HepG2 (cell line): ENCODE measurements at regions not wholly inside any gene's neighbourhood (a gene's known extent, or its start where the extent isn't known, plus 50 kb on each side); places are given as distances from the start of the nearest gene placed in this dataset.

Source experiments
- ATAC-seq: fragments of 200-7000 bp; cut with Tn5 transposase; 3 replicates; pipeline ENCODE4 v1.9.1; 2020; ENCODE audit warnings: mild to moderate bottlenecking, moderate library complexity
- BruUV-seq: library from RNA; stranded (reverse); fragments of 400-500 nt; replicated peaks from 2 replicates; lab custom pipeline; 2021; lab: Mats Ljungman, UMichigan
- CTCF ChIA-PET: fragments of 300-600 bp; formaldehyde crosslinking; extraction: SDS; loops from one replicate; lab custom pipeline; 2021; ENCODE audit warnings: low total read pairs, inconsistent platforms, low intra/inter-chr PET ratio; lab: Yijun Ruan, JAX
- POLR2A ChIA-PET: fragments of 350-600 bp; sonication (Branson Sonifier 250); formaldehyde crosslinking; loops from one replicate; lab custom pipeline; 2020; ENCODE audit warnings: antibody characterized with exemption, inconsistent platforms; lab: Yijun Ruan, JAX
- DNase-seq: peaks from one replicate; pipeline ENCODE4 v3.0.0-alpha.2; 2015; ENCODE audit warnings: low spot score
- FAIRE-seq: peaks from 3 replicates; lab custom pipeline; 2011; peaks lifted over from hg19 to GRCh38; lab: Jason Lieb, UNC
- H2AFZ ChIP-seq: one replicate; pipeline ENCODE4 v1.6.1; 2011; ENCODE audit warnings: low read length, inconsistent platforms
- H3K27ac ChIP-seq: fragments of 300-600 bp; 3 replicates; pipeline ENCODE4 v1.8.0; 2011; ENCODE audit warnings: mixed run types, mild to moderate bottlenecking, mixed read lengths, low read length, inconsistent platforms; ENCODE audit not compliant: insufficient read depth; ENCODE audit errors: extremely low read length
- H3K27me3 ChIP-seq, 2 experiments: fragments of 200-600 bp in 1 of 2; 2 replicates in 1 of 2; 3 replicates in 1 of 2; pipeline versions ENCODE4 v1.6.0 to v1.8.0; 2011; ENCODE audit warnings: low read length in 2 of 2, mild to moderate bottlenecking in 2 of 2, moderate library complexity in 2 of 2, inconsistent platforms in 1 of 2; ENCODE audit not compliant: insufficient read depth in 2 of 2, control insufficient read depth in 1 of 2
- H3K36me3 ChIP-seq, 2 experiments: fragments of 200-600 bp in 1 of 2; replicated peaks in 1 of 2; 2 replicates in 1 of 2; 3 replicates in 1 of 2; pipeline versions ENCODE4 v1.5.1 to v1.8.0; 2011; ENCODE audit warnings: low read length in 2 of 2, inconsistent platforms in 1 of 2; ENCODE audit not compliant: insufficient read depth in 2 of 2, control insufficient read depth in 1 of 2
- H3K4me1 ChIP-seq: 2 replicates; pipeline ENCODE4 v1.5.1; 2012; ENCODE audit warnings: low read length, inconsistent platforms; ENCODE audit not compliant: insufficient read depth
- H3K4me2 ChIP-seq: 2 replicates; pipeline ENCODE4 v1.6.0; 2011; ENCODE audit warnings: low read depth, low read length, inconsistent platforms
- H3K4me3 ChIP-seq, 3 experiments: fragments of 200-600 bp in 1 of 3; sonication (generic), shearing (Covaris generic) in 1 of 3; replicated peaks in 1 of 3; 2 replicates each; pipeline ENCODE4 v1.5.1; 2011 to 2016; ENCODE audit warnings: low read length in 3 of 3, inconsistent platforms in 2 of 3, low read depth in 2 of 3, mild to moderate bottlenecking in 2 of 3, control low read depth in 1 of 3, mixed read lengths in 1 of 3; ENCODE audit not compliant: insufficient read depth in 1 of 3
- H3K79me2 ChIP-seq: one replicate; pipeline ENCODE4 v1.6.1; 2011; ENCODE audit warnings: low read length, inconsistent platforms; ENCODE audit not compliant: insufficient read depth
- H3K9ac ChIP-seq: 2 replicates; pipeline ENCODE4 v1.6.0; 2011; ENCODE audit warnings: mild to moderate bottlenecking, low read depth, low read length, inconsistent platforms; ENCODE audit not compliant: insufficient read depth
- H3K9me3 ChIP-seq: 2 replicates; pipeline ENCODE4 v1.5.1; 2012; ENCODE audit warnings: mild to moderate bottlenecking, low read length
- H4K20me1 ChIP-seq: 2 replicates; pipeline ENCODE4 v1.6.0; 2011; ENCODE audit warnings: inconsistent platforms, mild to moderate bottlenecking, low read length, moderate library complexity; ENCODE audit not compliant: insufficient read depth
- GTF3A ChIP-seq: sonication (generic); formaldehyde crosslinking; conservative IDR thresholded peaks from 2 replicates; pipeline ENCODE4 v1.4.0; 2020; ENCODE audit warnings: mild to moderate bottlenecking, missing genetic modification reagents
- KAT7 ChIP-seq: IDR thresholded peaks from 2 replicates; pipeline ENCODE4 v1.6.1; 2018; ENCODE audit warnings: borderline replicate concordance, missing compliant biosample characterization
- LCORL ChIP-seq, 2 experiments: fragments of 450-650 bp in 1 of 2; sonication (generic) in 1 of 2; formaldehyde crosslinking in 1 of 2; IDR thresholded peaks; 2 replicates each; pipeline versions ENCODE4 v1.5.0 to v1.6.1; 2017 to 2020; ENCODE audit warnings: antibody characterized with exemption in 1 of 2, missing genetic modification reagents in 1 of 2
- MAFK ChIP-seq, 2 experiments: IDR thresholded peaks in 1 of 2; conservative IDR thresholded peaks in 1 of 2; 2 replicates each; pipeline ENCODE4 v1.6.1; 2011; ENCODE audit warnings: improper control_type of control experiment in 2 of 2, low read length in 2 of 2
- MED1 ChIP-seq: sonication (generic); formaldehyde crosslinking; IDR thresholded peaks from 2 replicates; pipeline ENCODE4 v1.4.0; 2020; ENCODE audit warnings: missing genetic modification reagents
- MTA3 ChIP-seq: sonication (generic); formaldehyde crosslinking; IDR thresholded peaks from 2 replicates; pipeline ENCODE4 v1.4.0; 2020; ENCODE audit warnings: missing genetic modification reagents
- PCBP2 ChIP-seq: fragments of 200-400 bp; formaldehyde crosslinking; optimal IDR thresholded peaks from 2 replicates; pipeline ENCODE3; 2018; ENCODE audit warnings: low read length, low read depth; ENCODE audit not compliant: poor library complexity, severe bottlenecking
- RELA ChIP-seq: sonication (generic); formaldehyde crosslinking; IDR thresholded peaks from 2 replicates; pipeline ENCODE4 v1.4.0; 2020; ENCODE audit warnings: missing genetic modification reagents
- TBP ChIP-seq: sonication (generic); formaldehyde crosslinking; IDR thresholded peaks from 2 replicates; pipeline ENCODE4 v1.5.0; 2020; ENCODE audit warnings: missing genetic modification reagents
- TBX2 ChIP-seq: sonication (generic); formaldehyde crosslinking; IDR thresholded peaks from 2 replicates; pipeline ENCODE4 v1.5.0; 2020; ENCODE audit warnings: missing genetic modification reagents, mild to moderate bottlenecking, borderline replicate concordance
- ZFP41 ChIP-seq: sonication (generic); formaldehyde crosslinking; IDR thresholded peaks from 2 replicates; pipeline ENCODE4 v1.4.0; 2020; ENCODE audit warnings: mild to moderate bottlenecking, missing genetic modification reagents, borderline replicate concordance
- ZNF766 ChIP-seq: sonication (generic); formaldehyde crosslinking; IDR thresholded peaks from 2 replicates; pipeline ENCODE4 v1.5.0; 2020; ENCODE audit warnings: missing genetic modification reagents, borderline replicate concordance
- whole genome bisulfite sequencing: methylation state at CpG from one replicate; pipeline ENCODE4 v1.1.6; 2017; ENCODE audit warnings: low lambda C conversion rate; 5-methylcytosine and 5-hydroxymethylcytosine counted together
- in situ Hi-C: cut with HindIII; loops from 2 replicates; pipeline ENCODE4 v1.10.0; 2017; ENCODE audit warnings: low pct_unique_long_range_greater_than_20kb; ENCODE audit not compliant: extremely low pct_ligation_motif_present
- intact Hi-C: fragments of 100-400 bp; cut with micrococcal nuclease; formaldehyde crosslinking; loops from one replicate; pipeline ENCODE4 v1.10.0; 2022; ENCODE audit not compliant: unreplicated experiment
- TF ChIP-seq, protein P1 (sequence below): sonication (generic); formaldehyde crosslinking; IDR thresholded peaks from 2 replicates; pipeline ENCODE4 v1.5.1; 2020; ENCODE audit warnings: mild to moderate bottlenecking, moderate library complexity, missing genetic modification reagents
- TF ChIP-seq, protein P2 (sequence below): sonication (generic); formaldehyde crosslinking; IDR thresholded peaks from 2 replicates; pipeline ENCODE4 v1.5.0; 2020; ENCODE audit warnings: mild to moderate bottlenecking, missing genetic modification reagents
- TF ChIP-seq, protein P3 (sequence below): sonication (generic); formaldehyde crosslinking; IDR thresholded peaks from 2 replicates; pipeline ENCODE4 v1.4.0; 2020; ENCODE audit warnings: low read depth, mild to moderate bottlenecking, missing genetic modification reagents
- TF ChIP-seq, protein P4 (sequence below): sonication (generic); formaldehyde crosslinking; IDR thresholded peaks from 2 replicates; pipeline ENCODE4 v1.4.0; 2020; ENCODE audit warnings: mild to moderate bottlenecking, missing genetic modification reagents
- TF ChIP-seq, protein P5 (sequence below): sonication (generic); formaldehyde crosslinking; IDR thresholded peaks from 2 replicates; pipeline ENCODE4 v1.5.0; 2020; ENCODE audit warnings: missing genetic modification reagents

DNA sequence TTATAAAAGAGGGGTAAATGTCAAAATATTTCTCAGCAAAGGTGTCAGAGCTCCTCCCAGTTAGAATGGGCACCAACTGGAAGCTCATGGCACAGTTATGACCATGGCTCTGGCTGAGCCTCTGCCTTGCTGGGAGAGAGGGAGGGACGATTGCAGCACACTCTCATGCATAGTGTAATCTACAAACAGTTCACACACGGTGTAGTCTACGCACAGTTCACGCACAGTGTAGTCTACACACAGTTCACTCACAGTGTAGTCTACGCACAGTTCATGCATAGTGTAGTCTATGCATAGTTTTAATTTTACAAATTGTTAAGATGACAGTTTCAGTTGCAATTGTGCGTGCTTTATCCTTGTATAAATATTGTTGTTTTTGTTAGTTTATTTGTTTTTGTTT lies 1474.6 kb upstream of the TMEM132C start:
- WGBS: 53% methylated on average over 5 of the region's 6 CpGs
- Histone ChIP-seq H3K9me3 (peaks cover 69% of the 10 kb centered on the region), H3K79me2 (no peaks in the 10 kb centered on the region), H2AFZ (no peak overlapping the region), H3K27me3 (no peaks in the 10 kb centered on the region), H3K4me1 (no peaks in the 10 kb centered on the region), H4K20me1 (no peaks in the 10 kb centered on the region), H3K27ac (no peak overlapping the region), H3K36me3 (no peaks in the 10 kb centered on the region), H3K9ac (no peak overlapping the region), H3K4me2 (no peak overlapping the region), H3K4me3 (no peak overlapping the region)
- BruUV-seq: no TSS peak
- no peak for TF ChIP-seq MTA3 (CRISPR knock-in tag)
- TF ChIP-seq, protein P1, sequence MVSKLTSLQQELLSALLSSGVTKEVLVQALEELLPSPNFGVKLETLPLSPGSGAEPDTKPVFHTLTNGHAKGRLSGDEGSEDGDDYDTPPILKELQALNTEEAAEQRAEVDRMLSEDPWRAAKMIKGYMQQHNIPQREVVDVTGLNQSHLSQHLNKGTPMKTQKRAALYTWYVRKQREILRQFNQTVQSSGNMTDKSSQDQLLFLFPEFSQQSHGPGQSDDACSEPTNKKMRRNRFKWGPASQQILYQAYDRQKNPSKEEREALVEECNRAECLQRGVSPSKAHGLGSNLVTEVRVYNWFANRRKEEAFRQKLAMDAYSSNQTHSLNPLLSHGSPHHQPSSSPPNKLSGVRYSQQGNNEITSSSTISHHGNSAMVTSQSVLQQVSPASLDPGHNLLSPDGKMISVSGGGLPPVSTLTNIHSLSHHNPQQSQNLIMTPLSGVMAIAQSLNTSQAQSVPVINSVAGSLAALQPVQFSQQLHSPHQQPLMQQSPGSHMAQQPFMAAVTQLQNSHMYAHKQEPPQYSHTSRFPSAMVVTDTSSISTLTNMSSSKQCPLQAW (CRISPR knock-in tag): no peak
- TF ChIP-seq, protein P2, sequence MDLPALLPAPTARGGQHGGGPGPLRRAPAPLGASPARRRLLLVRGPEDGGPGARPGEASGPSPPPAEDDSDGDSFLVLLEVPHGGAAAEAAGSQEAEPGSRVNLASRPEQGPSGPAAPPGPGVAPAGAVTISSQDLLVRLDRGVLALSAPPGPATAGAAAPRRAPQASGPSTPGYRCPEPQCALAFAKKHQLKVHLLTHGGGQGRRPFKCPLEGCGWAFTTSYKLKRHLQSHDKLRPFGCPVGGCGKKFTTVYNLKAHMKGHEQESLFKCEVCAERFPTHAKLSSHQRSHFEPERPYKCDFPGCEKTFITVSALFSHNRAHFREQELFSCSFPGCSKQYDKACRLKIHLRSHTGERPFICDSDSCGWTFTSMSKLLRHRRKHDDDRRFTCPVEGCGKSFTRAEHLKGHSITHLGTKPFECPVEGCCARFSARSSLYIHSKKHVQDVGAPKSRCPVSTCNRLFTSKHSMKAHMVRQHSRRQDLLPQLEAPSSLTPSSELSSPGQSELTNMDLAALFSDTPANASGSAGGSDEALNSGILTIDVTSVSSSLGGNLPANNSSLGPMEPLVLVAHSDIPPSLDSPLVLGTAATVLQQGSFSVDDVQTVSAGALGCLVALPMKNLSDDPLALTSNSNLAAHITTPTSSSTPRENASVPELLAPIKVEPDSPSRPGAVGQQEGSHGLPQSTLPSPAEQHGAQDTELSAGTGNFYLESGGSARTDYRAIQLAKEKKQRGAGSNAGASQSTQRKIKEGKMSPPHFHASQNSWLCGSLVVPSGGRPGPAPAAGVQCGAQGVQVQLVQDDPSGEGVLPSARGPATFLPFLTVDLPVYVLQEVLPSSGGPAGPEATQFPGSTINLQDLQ (CRISPR knock-in tag): no peak
- TF ChIP-seq ZFP41 (CRISPR knock-in tag): no peak
- TF ChIP-seq KAT7 (CRISPR knock-in tag): no peak
- TF ChIP-seq ZNF766: no peak
- TF ChIP-seq, protein P3, sequence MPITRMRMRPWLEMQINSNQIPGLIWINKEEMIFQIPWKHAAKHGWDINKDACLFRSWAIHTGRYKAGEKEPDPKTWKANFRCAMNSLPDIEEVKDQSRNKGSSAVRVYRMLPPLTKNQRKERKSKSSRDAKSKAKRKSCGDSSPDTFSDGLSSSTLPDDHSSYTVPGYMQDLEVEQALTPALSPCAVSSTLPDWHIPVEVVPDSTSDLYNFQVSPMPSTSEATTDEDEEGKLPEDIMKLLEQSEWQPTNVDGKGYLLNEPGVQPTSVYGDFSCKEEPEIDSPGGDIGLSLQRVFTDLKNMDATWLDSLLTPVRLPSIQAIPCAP (CRISPR knock-in tag): no peak
- TF ChIP-seq MED1 (CRISPR knock-in tag): no peak
- TF ChIP-seq, protein P4, sequence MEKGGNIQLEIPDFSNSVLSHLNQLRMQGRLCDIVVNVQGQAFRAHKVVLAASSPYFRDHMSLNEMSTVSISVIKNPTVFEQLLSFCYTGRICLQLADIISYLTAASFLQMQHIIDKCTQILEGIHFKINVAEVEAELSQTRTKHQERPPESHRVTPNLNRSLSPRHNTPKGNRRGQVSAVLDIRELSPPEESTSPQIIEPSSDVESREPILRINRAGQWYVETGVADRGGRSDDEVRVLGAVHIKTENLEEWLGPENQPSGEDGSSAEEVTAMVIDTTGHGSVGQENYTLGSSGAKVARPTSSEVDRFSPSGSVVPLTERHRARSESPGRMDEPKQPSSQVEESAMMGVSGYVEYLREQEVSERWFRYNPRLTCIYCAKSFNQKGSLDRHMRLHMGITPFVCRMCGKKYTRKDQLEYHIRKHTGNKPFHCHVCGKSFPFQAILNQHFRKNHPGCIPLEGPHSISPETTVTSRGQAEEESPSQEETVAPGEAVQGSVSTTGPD: no peak
- no peak for TF ChIP-seq LCORL (IDR thresholded peaks at IDR 0.05)
- no peak for TF ChIP-seq LCORL (CRISPR knock-in tag; IDR thresholded peaks at IDR 0.05)
- TF ChIP-seq TBX2 (CRISPR knock-in tag): no peak
- no peak for TF ChIP-seq PCBP2
- TF ChIP-seq, protein P5, sequence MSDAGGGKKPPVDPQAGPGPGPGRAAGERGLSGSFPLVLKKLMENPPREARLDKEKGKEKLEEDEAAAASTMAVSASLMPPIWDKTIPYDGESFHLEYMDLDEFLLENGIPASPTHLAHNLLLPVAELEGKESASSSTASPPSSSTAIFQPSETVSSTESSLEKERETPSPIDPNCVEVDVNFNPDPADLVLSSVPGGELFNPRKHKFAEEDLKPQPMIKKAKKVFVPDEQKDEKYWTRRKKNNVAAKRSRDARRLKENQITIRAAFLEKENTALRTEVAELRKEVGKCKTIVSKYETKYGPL: no peak
- TF ChIP-seq RELA: no peak
- no peak for TF ChIP-seq TBP (CRISPR knock-in tag)
- TF ChIP-seq MAFK (conservative IDR thresholded peaks at IDR 0.05 in 1 of 2, IDR thresholded peaks at IDR 0.05 in 1 of 2; ENCODE audit: low read length in 2 of 2): no peak
- TF ChIP-seq GTF3A: no peak
- ChIA-PET CTCF (no interaction called here), POLR2A (no interaction called here)
- ATAC-seq (no peak), FAIRE-seq (no peak), DNase-seq (no peak)
- intact Hi-C loops: no loop called here
- in situ Hi-C loops: no loop called here
